HG02588 (cell line): ENCODE measurements at regions not wholly inside any gene's neighbourhood (a gene's known extent, or its start where the extent isn't known, plus 50 kb on each side); places are given as distances from the start of the nearest gene placed in this dataset.

Experiments
- ATAC-seq: cut with Tn5 transposase; IDR thresholded peaks from one replicate; pipeline ENCODE4 v1.9.1; 2021; ENCODE audit warnings: mild to moderate bottlenecking, moderate library complexity; ENCODE audit not compliant: unreplicated experiment

DNA sequence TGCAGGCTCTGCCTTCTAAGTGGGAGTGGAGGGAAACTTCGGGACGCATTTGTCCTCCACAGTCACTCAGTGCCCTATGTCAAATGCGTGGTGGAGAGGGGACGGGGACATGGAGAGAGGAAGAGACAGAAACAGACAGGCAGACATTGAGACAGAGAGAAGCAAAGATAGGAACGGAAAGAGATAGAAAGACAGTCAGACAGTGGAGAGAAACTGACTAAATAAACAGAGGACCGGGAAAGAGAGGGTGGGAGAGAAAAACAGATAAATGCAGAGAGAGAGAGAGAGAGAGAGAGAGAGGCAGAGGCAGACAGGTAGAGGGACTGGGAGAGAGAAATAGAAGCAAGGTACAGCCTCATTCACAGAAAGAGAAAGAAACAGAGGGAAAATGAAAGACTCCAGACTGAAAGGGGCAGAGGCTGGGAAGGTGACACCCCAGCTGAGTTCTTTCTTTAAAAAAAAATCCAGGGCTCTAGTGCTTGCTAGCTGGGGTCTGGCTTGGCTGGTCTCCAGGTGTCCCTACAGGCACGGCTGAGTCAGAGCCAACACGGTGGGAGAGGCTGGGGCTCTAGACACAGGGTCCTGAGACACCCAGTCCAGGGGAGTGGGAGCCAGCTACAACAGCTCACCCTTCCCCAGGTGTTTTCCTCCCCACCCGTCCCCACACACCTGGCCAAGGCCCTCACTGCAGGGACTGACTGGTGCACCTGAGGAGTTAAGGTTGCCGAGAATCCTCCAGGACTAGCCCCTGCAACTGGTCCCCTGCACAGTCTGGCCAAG is 506.1 kb upstream of the PROK2 start:
- no peak for ATAC-seq

GRCh38 chr3:72289692-72290071 is 504.7 kb upstream of the PROK2 start:
- no peak for ATAC-seq

GRCh38 chr3:72288955-72289691 is 504.2 kb upstream of the PROK2 start:
- no peak for ATAC-seq

- no peak for ATAC-seq
Measured at GRCh38 chr3:72287956-72288355, 503.0 kb upstream of the PROK2 start.

DNA sequence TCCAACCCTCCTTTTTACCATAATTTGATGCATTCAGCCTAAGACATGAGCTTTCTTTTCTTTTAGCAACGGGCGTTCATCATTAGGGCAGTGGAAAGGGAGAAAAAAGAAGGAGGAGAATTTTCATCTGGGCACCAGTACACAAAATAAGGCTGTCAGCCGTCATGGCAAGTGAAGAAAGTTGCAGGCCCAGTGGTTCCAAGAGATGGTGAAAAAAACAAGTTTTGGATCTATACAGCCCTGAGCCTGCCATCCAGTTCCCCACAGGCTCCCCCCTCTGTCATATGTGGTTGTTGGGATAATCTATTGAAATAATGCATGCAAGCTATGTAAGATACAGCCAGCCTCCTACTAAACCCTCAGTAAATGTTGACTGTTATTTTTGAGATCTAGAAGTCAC is 500.6 kb upstream of the PROK2 start:
- ATAC-seq = no peak

DNA sequence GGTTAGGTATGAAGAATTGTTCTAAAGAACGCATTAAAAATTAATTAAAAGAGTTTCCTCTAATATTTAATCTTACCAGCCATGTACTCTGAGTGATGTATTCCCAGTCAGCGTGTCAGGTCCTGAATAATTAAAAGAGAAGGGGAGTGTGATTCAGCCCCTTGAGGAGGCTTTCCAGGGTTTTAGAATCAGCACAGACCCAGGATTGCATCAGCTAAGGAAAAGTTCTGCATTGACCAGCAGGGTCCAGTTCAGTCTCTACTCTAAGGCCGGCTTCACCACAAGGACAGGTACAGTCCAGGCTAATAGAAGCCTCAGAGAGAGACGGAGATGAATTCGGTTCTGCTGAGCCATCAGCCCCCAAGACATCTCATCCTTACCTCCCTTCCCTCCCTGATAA is 499.5 kb upstream of the PROK2 start:
- no peak for ATAC-seq

DNA sequence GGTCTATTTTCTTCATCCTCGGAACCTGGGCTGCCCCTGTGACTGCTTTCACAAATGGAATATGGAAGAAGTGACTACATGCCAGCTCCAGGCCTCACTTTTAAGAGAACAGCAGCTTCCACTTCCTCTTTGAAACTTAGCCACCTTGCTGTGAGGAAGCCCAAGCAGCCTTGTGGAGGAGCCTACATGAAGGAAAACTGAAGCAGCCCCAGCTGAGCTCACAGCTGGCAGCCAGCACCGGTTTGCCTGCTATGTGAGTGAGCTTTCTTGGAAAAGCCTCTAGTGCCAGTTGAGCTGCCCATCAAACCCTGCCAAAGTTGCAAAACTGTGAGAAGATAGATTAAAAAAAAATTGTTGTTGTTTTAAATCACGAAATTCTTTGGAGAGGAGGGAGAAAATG is 498.0 kb upstream of the PROK2 start:
- no peak for ATAC-seq

- no peak for ATAC-seq
Measured at GRCh38 chr3:72281551-72281950, 496.6 kb upstream of the PROK2 start.

DNA sequence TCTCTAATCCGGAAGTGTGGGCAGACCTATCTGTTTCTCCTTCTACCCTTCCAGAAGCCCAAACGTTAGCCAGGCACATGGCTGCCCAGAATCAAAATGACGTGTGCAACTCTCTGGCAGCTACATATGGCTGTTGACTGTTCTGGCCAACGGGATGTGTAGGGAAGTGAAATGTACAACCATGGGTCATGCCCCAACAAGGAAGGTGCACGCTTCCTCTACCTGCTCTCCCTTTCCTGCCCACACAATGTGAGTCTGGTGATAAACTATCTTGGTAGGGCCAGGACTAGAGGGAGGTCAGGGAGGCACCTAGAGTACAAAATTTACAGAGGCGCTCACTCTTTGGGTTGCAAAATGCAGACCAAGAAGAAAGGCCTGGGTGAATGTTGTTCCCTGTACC is 495.9 kb upstream of the PROK2 start:
- ATAC-seq = no peak

DNA sequence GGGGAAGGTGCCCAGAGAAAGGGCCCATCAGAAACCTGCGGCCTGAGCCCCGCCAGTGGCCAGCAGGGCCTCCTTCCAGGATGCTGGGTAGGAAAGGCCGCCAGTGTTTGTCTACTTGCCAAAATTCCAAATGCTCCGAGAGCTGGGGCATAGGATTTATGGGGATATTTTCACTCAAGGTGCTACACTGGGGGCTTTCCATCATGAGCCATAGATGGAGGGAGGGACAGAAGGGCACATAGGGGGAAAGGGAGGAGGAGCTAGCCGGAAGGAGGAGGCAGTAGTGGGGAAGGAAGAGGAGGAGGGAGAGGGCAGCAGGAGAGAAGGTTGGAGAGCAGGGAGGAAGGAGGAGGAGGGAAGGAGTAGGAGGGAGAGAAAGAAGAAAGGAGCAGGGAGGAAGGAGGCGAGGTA is 494.7 kb upstream of the PROK2 start:
- ATAC-seq = no peak

- no peak for ATAC-seq
Measured at GRCh38 chr3:72279068-72279604, 494.2 kb upstream of the PROK2 start.

DNA sequence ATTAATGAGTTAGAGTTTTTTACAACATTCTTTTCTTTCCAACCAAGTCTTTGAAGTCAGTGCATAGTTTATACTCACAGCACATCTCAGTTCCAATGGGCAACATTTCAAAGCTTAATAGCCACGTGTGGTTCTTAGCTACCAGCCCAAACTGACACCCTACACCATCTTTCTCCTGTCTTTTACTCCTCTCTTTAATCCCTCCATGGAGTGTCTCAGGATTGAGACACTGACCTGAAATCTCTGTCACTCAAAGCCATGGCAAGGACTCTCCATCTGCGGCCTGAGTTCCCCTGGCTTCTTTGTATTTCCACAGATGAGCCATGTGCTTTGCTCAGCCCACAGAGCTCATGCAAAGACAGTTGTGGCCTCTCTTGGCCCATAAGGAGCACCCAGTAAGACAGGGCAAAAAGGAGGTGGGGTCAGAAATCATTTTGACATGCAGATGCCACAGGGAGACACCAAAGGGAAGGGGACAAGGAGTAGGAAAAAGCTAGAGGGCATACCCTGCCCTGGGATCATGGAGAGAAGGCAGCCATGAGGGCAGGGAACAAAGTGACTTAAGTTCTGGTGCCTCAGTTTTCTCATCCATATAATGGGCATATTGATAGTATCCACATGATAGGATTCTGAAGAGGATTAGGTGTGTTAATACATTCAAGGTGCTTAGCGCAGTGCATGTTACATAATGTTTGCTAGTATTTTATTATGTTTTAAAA is 493.6 kb upstream of the PROK2 start:
- ATAC-seq = no peak

DNA sequence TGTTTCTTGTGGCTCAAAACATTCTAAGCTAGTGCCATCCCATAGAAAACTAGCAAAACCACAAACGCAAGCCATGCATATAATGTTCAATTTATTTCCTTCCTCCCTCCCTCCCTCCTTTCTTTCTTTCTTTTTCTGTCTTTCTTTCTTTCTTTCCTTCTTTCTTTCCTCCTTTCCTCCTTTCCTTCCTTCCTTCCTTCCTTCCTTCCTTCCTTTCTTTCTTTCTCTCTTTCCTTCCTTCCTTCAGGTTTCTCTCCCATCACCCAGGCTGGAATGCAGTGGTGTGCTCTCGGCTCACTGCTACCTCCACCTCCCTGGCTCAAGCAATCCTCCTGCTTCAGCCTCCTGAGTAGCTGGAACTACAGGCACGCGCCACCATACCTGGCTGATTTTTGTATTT is 492.8 kb upstream of the PROK2 start:
- no peak for ATAC-seq

- no peak for ATAC-seq
Measured at GRCh38 chr3:72276806-72277205, 491.9 kb upstream of the PROK2 start.

DNA sequence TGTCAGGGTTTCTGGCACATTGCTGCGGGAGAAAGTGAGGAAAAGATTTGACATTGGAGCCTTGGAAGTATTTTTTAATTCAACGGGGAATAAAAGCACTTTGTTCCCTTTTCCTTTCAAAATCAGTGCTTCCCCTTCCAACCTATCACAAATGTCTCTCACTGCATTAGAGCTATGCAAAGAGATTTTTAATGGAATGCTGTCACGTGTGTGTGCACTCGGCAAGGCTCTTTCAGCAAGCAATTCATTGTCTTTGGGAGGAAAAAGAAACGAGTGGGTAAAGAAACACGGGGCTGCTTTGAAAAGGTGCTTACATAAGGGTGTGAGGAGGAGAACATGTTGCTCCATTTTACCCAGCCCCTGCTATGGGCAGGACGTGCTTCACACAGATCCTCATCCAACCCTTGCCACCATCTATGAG is 490.4 kb upstream of the PROK2 start:
- no peak for ATAC-seq

GRCh38 chr3:72274493-72275330 is 489.8 kb upstream of the PROK2 start:
- no peak for ATAC-seq

- ATAC-seq = no peak
Measured at GRCh38 chr3:72273615-72274014, 488.7 kb upstream of the PROK2 start.

GRCh38 chr3:72272356-72272755 is 487.4 kb upstream of the PROK2 start:
- ATAC-seq = no peak

GRCh38 chr3:72271923-72272322 is 487.0 kb upstream of the PROK2 start:
- ATAC-seq = no peak

GRCh38 chr3:72271216-72271615 is 486.3 kb upstream of the PROK2 start:
- no peak for ATAC-seq

- ATAC-seq = no peak
Measured at GRCh38 chr3:72270730-72271129, 485.8 kb upstream of the PROK2 start.
